Activated CD4-positive, alpha-beta T cell treated with anti-CD3 and anti-CD28 coated beads, Interleukin-10, Interleukin-2, amounts not matched to agents 100 ng/mL and 50 ng/mL, durations not matched to agents 16 hours and 8 hours (primary cell): ENCODE measurements at regions not wholly inside any gene's neighbourhood (a gene's known extent, or its start where the extent isn't known, plus 50 kb on each side); places are given as distances from the start of the nearest gene placed in this dataset.
A peak's percentile ranks its signal among the peaks of the same experiment; 100 is the strongest.
"Not testable (repeated sequence)": the region's sequence is repeated elsewhere in the genome, so short reads cannot be mapped to it uniquely, and the experiment has no call there.

Source experiments
- DNase-seq: peaks from one replicate; pipeline ENCODE4 v3.0.0-alpha.2; 2020

DNA sequence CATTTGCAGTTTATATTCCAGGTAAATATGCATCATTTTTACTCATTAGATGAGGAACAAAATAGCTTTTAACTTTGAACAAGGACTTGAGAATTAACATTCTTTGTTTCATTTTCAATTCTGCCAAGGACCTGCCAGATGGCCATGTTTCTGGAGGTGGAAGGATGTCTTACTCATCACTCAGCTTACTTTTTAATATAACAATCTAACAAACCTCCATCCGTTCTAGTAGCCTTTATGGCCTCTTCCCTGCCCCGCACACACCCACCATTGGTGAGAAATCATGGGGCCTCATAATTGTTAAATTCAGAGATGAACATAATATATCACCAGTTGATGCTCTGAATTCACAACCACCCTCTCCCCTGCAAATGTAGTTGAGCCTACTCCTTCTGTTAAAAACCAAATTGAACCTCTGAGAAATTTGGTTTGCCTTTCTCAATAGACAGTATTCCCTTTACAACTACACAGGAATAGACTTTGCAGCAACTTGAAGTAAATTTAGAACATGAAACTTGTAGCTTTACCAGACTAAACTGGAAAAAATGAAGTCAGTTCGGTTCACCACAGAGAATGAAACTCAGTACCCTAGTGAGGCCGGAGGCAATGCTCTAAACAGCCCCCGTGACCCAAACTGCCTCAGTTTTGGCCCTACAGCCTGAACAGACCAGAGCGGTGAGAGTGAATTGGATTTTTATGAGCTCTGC is 50.1 kb upstream of the ACSL4 start:
- peak; percentile 35 for DNase-seq

DNA sequence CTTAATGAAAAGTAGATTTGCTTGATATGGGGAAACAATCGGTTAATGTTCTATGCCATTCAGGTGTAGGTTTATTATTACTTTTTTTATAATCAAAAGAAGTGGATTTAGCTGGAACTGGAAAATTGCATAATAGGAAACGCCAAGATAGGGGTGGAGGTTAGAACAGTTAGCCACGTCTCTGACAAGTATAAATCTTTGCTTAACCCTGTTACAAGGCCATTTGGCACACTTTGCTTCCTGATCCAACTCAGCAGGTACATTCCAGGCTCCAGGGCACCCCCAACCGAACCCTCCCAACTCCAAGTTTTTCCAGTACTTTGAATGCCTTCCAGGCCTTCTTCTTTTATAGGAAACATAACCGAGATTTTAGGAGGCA is 50.6 kb upstream of the ACSL4 start:
- DNase-seq: no peak

DNA sequence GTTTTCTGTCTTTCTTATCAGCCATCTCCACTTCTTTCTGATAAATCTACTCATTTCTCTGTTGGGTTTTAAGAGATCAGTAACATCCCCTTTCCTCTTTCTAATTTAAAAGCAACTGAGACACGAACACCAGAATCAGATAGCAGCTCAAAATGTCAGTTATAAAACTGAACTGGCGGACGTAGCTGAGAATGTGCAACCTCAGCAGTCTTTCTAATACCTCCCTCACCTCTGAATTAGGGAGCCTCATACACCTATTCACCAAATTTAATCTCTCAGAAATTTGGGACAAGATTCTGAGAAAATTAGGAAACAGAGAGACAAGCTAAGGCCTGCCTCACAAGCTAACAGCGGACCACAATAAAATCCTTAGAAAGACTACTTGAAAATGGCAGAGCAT is 52.0 kb upstream of the ACSL4 start:
- no peak for DNase-seq

DNA sequence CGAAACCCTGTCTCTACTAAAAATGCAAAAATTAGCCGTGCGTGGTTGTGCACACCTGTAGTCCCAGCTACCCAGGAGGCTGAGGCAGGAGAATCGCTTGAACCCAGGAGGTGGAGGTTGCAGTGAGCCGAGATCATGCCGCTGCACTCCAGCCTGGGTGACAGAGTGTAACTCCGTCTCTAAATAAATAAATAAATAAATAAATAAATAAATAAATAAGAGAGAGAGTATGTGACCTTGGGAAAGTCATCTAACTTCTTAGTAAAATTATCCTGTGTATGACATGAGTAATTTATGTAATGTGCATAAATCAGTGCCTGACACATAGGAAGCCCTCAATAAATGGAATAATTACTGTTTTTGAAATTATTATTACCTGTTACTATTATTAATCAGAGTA is 57.5 kb upstream of the ACSL4 start:
- DNase-seq: not testable (repeated sequence)

GRCh38 chrX:109793191-109793590 is 60.1 kb upstream of the ACSL4 start:
- no peak for DNase-seq

DNA sequence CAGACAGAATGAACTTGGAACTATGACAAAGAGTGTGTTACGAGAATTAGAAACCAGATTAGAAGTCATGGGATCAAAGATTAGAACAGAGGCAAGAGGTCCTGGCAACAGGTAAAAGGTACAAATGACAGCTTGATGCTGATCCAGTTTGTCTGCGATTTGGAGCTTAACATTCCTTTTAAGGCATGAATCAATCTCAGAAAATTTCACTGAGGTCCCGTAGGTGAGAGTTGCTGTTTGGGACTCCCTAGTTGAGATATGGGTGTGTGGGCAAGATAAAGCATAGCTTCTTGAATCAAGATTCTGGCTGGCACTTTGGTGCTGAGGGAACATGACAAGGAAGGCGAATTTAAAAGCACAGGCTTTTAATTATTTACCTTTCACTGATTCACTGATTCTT is 62.6 kb upstream of the ACSL4 start:
- no peak for DNase-seq

DNA sequence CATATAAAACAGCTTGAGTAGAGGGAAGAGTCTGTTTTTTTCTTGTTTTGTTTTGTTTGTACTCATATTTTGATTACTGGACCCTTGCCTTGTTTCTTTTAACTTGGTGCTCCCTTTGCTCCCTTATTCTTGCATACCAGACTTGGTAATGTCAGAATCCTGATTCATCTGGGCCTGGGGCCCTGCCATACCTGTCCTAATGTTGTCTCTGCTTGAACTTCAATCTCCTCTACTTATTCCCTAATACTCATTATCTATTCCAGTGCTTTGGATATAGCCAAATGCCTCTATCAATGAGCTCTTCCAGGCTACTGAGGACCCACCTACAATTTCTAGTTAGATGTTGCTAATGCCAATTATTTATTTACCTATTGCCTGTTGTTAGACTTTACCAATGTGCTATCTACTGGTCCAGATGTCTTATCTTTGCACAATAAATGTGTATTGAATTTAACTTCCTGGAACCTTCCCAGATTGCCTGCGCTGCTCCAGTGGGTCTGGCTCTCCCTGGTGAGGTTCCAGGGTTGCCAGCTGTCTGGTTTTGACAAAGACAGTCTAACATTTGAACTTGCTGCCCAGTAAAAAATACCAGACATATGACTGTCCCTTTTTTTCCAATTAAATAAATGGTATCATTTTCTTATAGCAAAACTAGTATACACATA is 64.4 kb upstream of the ACSL4 start:
- DNase-seq: no peak

GRCh38 chrX:109812236-109812635 is 79.2 kb upstream of the ACSL4 start:
- no peak for DNase-seq

DNA sequence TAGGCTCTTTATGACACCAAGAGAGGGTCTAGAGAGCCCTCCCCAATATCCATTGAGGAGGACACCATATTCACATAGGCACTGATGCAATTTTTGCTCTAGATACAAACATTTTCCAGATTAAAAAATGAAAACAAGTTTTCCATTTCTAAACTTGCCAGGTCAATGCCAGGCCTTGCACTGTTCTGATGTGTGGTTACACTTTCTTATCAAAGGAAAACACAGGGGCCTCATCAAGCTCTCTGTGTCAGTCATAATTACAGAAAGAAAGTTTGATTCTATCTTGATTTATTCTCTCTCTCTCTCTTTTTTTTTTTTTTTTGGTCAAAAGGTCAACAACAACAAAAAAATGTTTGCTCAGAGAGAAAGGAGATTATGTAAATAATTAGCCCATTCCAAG is 80.2 kb upstream of the ACSL4 start:
- DNase-seq: no peak

DNA sequence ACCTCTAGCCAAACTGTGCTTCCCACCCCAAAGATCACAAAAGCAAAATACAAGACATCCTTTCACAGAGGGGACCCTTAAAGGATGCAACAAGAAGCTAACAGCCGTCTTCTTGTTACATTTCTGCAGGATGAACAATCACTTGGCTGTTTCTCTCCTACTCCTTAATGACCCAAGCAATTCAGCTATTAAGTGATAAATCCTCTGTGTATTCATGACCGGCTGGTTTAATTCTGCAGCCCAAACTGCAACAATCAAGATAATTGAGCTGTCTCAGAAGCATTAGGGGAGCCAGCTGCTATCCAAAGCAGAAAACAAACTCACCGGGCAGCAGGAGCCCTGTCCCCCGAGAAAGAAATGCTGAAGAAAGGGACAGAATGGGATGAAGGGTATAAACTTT is 85.9 kb upstream of the ACSL4 start:
- DNase-seq: no peak

DNA sequence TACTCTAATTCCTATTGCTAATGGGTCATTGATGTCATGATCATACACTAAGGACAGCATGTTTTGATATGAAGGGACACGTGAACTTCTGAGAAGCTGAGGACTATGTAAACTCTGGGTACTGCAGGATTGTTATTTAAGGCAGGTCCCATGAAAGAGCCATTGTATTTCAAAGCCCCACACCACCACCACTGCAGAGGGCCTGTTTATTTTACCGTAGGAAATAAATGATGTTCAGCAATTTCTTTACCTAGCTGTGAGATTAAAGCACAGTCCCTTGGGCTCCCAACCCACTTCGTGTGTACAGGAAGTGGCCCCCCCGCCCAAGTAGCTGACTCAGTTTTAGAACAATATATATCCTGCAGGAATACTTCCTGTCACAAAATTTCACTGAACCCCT is 89.8 kb upstream of the ACSL4 start:
- DNase-seq: no peak

- DNase-seq: no peak
Measured at GRCh38 chrX:109826954-109827708, 94.1 kb upstream of the ACSL4 start.

- DNase-seq: no peak
Measured at GRCh38 chrX:109827772-109828171, 94.7 kb upstream of the ACSL4 start.

GRCh38 chrX:109830157-109830703 is 97.2 kb upstream of the ACSL4 start:
- DNase-seq: no peak

DNA sequence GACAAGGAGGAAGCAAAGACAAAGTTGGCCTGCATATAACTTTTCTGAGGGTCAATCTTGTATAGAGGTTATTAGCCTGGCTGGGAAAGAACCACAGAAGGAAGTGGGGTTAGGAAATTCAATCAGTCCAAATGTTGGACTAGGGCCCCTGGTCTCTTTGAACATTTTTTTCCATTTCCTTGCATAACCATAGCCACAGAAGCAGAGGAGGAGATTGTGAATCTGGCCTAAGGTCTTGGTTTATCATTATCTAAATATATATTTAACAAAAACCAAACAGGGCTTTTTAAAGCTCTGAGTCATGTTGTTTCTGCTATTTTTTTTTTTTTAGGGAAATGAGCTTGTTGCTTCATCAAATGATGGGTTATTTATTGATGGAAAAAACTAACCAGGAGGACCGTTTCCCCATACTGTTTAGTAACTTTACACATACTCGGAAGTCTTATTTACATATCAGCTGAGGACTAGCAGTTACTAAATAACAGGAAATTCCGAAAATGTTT is 97.7 kb upstream of the ACSL4 start:
- no peak for DNase-seq

GRCh38 chrX:109831326-109831985 is 98.4 kb upstream of the ACSL4 start:
- no peak for DNase-seq

GRCh38 chrX:109839694-109840567 is 106.9 kb upstream of the ACSL4 start:
- no peak for DNase-seq

GRCh38 chrX:109840585-109840984 is 107.5 kb upstream of the ACSL4 start:
- DNase-seq: peak; percentile 27

DNA sequence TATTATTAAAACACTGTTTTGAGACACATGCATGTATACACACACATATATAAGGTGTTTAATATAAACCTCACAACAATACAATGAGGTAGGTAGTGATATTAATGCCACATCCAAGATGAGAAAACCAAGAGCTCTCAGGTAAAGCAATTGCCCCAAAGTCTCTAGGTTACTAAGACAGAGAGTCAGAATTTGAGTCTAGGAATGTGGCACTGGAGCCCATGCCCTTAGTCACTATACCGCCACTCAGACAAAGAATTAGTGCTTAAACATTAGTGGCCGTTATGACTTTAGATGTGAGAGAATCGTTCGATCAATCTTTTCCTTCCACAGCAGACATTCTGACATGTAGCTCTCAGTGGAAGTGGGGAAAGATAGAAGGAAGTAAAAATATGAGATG is 108.2 kb upstream of the ACSL4 start:
- peak; percentile 28 for DNase-seq

DNA sequence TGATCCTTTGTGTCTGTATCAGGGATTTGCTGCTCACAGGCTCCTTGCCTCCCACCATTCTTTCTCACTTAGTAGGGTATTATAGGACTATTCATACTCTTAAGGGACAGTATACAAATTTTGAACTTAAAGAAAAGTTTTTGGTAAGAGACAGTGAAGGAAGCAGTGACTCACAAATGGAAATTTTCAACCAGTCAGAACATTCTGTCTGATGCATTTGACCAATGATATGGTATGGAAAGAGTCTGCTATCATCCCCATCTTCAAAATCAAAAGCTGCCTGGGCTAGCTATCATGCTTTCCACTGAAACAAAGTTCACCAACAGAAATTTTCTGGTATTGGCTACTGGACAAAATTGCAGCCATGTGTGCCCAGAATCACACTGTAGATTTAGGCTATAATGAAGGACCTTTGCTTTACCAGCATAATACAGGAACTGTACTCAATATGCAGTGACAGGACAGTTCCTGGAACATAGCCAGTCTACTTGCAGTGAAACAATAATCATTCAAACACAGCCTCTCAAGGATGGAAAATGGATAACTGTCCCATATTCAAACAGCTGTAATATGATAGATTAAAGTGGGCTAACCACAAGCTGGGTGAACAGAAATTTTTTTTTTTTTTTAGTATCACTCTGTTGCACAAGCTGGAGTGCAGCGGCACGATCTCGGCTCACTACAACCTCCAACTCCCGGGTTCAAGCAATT is 109.0 kb upstream of the ACSL4 start:
- DNase-seq: peak; percentile 17

- DNase-seq: no peak
Measured at GRCh38 chrX:109842611-109843010, 109.6 kb upstream of the ACSL4 start.
